Natural killer cell (primary cell): ENCODE measurements at regions not wholly inside any gene's neighbourhood (a gene's known extent, or its start where the extent isn't known, plus 50 kb on each side); places are given as distances from the start of the nearest gene placed in this dataset.

Experiments
- ATAC-seq, 3 donors: fragments of 150-1000 bp in 2 of 3; fragments of 200-7000 bp in 1 of 3; cut with Tn5 transposase; 1 replicate in 1 of 3; 2 replicates in 2 of 3; pipeline ENCODE4 v1.10.0; 2021; ENCODE audit warnings: mild to moderate bottlenecking in 2 of 3, moderate library complexity in 2 of 3
- DNase-seq, 2 donors: peaks; one replicate each; pipeline versions ENCODE4 v3.0.0 to v3.0.0-alpha.2; 2013 to 2021; ENCODE audit warnings: mixed read lengths in 1 of 2
- H3K27ac ChIP-seq: one replicate; pipeline ENCODE4 v1.5.1; 2013; ENCODE audit warnings: mild to moderate bottlenecking, low read length
- H3K27me3 ChIP-seq: one replicate; pipeline ENCODE4 v1.6.1; 2013; ENCODE audit warnings: low read length; ENCODE audit not compliant: control insufficient read depth, insufficient read depth
- H3K36me3 ChIP-seq: one replicate; pipeline ENCODE4 v1.6.1; 2013; ENCODE audit warnings: low read length; ENCODE audit not compliant: control insufficient read depth, insufficient read depth
- H3K4me1 ChIP-seq: one replicate; pipeline ENCODE4 v1.6.1; 2013; ENCODE audit warnings: low read length; ENCODE audit not compliant: control insufficient read depth, insufficient read depth
- H3K4me3 ChIP-seq: one replicate; pipeline ENCODE4 v1.5.1; 2013; ENCODE audit warnings: low read length
- H3K9me3 ChIP-seq: one replicate; pipeline ENCODE4 v1.6.1; 2013; ENCODE audit warnings: low read length; ENCODE audit not compliant: control insufficient read depth, insufficient read depth
- H3K27ac Mint-ChIP-seq, 2 donors: one replicate each; pipeline ENCODE4 v1.8.0; 2022; ENCODE audit warnings: mild to moderate bottlenecking in 2 of 2, mixed read lengths in 2 of 2, moderate library complexity in 1 of 2
- H3K27me3 Mint-ChIP-seq, 2 donors: one replicate each; pipeline ENCODE4 v1.8.0; 2022; ENCODE audit warnings: low read depth in 2 of 2, mixed read lengths in 2 of 2
- H3K36me3 Mint-ChIP-seq: one replicate; pipeline ENCODE4 v1.8.0; 2022; ENCODE audit warnings: mixed read lengths
- H3K4me1 Mint-ChIP-seq, 2 donors: one replicate each; pipeline ENCODE4 v1.8.0; 2022; ENCODE audit warnings: mixed read lengths in 2 of 2
- H3K4me3 Mint-ChIP-seq: one replicate; pipeline ENCODE4 v1.8.0; 2022; ENCODE audit warnings: mild to moderate bottlenecking, moderate library complexity, mixed read lengths
- H3K9me3 Mint-ChIP-seq, 2 donors: one replicate each; pipeline ENCODE4 v1.8.0; 2022; ENCODE audit warnings: mixed read lengths in 2 of 2
- WGBS: methylation state at CpG from one replicate; pipeline ENCODE4 v1.1.7; 2013; ENCODE audit warnings: missing lambda C conversion rate; ENCODE audit not compliant: insufficient coverage; 5-methylcytosine and 5-hydroxymethylcytosine counted together
- intact Hi-C: fragments of 100-400 bp; cut with micrococcal nuclease; formaldehyde crosslinking; loops from one replicate; pipeline ENCODE4 v1.14.2; 2022
- TF ChIP-seq, protein P1 (sequence below): fragments of 200-600 bp; IDR thresholded peaks from one replicate; pipeline ENCODE4 v1.8.0; 2022; ENCODE audit warnings: antibody characterized with exemption

DNA sequence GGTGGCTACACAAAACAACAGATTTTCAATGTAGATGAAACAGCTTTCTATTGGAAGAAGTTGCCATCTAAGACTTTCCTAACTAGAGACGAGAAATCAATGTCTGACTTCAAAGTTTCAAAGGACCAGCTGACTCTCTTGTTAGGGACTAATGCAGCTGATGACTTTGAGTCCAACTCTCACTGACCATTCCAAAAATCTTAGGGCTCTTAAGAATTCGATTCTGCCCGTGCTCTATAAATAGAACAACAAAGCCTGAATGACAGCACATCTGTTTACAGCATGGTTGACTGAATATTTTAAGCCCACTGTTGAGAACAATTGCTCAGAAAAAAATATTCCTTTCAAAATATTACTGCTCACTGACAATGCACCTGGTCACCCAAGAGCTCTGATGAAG lies 202.4 kb upstream of the PRICKLE2 start:
- Histone ChIP-seq H3K9me3 (no peaks in the 10 kb centered on the region), H3K36me3 (no peaks in the 10 kb centered on the region), H3K27me3 (no peaks in the 10 kb centered on the region), H3K4me3 (no peak overlapping the region), H3K27ac (no peak overlapping the region), H3K4me1 (no peaks in the 10 kb centered on the region)
- Mint-ChIP-seq H3K27ac (no peak overlapping the region), H3K36me3 (no peaks in the 10 kb centered on the region), H3K4me3 (no peak overlapping the region), H3K4me1 (no peaks in the 10 kb centered on the region), H3K9me3 (peaks cover 7 to 8% of the 10 kb centered on the region in 2 donors), H3K27me3 (no peaks in the 10 kb centered on the region)
- TF ChIP-seq, protein P1, sequence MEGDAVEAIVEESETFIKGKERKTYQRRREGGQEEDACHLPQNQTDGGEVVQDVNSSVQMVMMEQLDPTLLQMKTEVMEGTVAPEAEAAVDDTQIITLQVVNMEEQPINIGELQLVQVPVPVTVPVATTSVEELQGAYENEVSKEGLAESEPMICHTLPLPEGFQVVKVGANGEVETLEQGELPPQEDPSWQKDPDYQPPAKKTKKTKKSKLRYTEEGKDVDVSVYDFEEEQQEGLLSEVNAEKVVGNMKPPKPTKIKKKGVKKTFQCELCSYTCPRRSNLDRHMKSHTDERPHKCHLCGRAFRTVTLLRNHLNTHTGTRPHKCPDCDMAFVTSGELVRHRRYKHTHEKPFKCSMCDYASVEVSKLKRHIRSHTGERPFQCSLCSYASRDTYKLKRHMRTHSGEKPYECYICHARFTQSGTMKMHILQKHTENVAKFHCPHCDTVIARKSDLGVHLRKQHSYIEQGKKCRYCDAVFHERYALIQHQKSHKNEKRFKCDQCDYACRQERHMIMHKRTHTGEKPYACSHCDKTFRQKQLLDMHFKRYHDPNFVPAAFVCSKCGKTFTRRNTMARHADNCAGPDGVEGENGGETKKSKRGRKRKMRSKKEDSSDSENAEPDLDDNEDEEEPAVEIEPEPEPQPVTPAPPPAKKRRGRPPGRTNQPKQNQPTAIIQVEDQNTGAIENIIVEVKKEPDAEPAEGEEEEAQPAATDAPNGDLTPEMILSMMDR = no peak
- ATAC-seq = no peak
- DNase-seq = no peak
- intact Hi-C loops = no loop called here
- 79% methylated on average over 3 of the region's 3 CpGs for WGBS

DNA sequence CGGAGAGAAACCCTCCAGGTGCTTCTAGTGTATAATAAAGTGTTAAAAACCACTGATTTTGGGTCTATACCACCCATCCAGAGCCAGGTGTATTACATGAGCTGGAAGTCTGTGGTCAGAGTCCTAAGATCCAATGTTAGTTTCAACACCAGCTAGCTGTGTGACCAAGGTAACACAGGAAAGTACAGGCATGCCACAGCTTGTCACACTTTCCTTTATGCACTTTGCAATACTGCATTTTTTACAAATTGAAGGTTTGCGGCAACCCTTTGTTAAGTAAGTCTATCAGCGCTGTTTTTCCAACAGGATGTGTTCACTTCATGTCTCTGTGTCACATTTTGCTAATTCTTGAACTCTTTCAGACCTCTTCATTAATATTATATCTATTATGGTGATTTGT lies 201.3 kb upstream of the PRICKLE2 start:
- Mint-ChIP-seq H3K36me3 (no peaks in the 10 kb centered on the region), H3K4me1 (no peaks in the 10 kb centered on the region), H3K27ac (no peak overlapping the region), H3K27me3 (no peaks in the 10 kb centered on the region), H3K9me3 (peaks cover 5 to 8% of the 10 kb centered on the region in 2 donors), H3K4me3 (no peak overlapping the region)
- Histone ChIP-seq H3K4me3 (no peak overlapping the region), H3K27me3 (no peaks in the 10 kb centered on the region), H3K9me3 (no peaks in the 10 kb centered on the region), H3K4me1 (no peaks in the 10 kb centered on the region), H3K36me3 (no peaks in the 10 kb centered on the region), H3K27ac (no peak overlapping the region)
- DNase-seq = no peak
- intact Hi-C loops = no loop called here
- ATAC-seq = no peak
- WGBS = 79% methylated on average over 3 of the region's 3 CpGs
- TF ChIP-seq, protein P1 = no peak

DNA sequence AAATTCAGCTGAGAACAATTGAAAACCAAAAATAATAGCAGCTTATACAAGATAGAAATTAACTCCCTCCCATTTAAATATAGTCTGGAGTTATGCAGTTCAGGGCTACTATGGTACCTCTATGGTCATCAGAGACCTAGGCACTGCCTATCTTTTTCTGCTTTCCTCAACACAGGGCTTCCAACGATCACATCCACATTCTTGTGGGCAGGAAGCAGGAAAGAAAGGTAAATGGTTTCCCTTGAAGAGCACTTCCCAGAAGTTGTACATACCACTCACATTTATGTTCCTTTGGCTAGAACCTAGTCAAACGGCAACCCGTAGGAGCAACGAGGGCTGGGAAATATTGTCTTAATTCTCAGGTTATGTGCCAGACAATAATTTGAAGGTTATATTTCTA lies 197.7 kb upstream of the PRICKLE2 start:
- Mint-ChIP-seq H3K4me3 (no peak overlapping the region), H3K36me3 (no peaks in the 10 kb centered on the region), H3K9me3 (peaks cover 2 to 4% of the 10 kb centered on the region in 2 donors), H3K27ac (no peak overlapping the region), H3K27me3 (no peaks in the 10 kb centered on the region), H3K4me1 (no peaks in the 10 kb centered on the region)
- TF ChIP-seq, protein P1 = no peak
- Histone ChIP-seq H3K4me1 (no peaks in the 10 kb centered on the region), H3K36me3 (no peaks in the 10 kb centered on the region), H3K4me3 (no peak overlapping the region), H3K9me3 (no peaks in the 10 kb centered on the region), H3K27ac (no peak overlapping the region), H3K27me3 (no peaks in the 10 kb centered on the region)
- intact Hi-C loops = no loop called here
- no peak for ATAC-seq
- 61% methylated on average over 4 of the region's 4 CpGs for WGBS
- DNase-seq = no peak

DNA sequence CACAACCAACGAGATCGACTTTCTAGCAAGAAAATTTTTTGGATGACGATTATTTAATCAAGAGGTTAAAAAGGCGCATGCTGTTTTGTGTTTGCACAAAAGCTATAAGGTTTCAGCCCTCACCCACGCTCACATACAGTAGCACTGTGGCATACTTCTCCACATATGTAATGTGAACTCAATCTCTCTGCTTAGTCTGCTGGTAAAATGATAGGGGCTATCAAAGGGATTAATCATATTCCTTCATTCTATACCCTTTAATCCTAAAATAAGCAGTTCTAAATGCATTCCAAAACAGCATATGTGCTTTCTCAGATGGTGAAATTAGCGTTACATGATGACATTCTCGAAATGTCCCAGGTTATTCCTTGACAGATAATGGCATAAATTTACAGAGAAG lies 196.9 kb upstream of the PRICKLE2 start:
- H3K4me3 ChIP-seq = no peak overlapping the region
- no peaks in the 10 kb centered on the region for H3K36me3 ChIP-seq
- intact Hi-C loops = no loop called here
- Mint-ChIP-seq H3K9me3 (peaks cover 2 to 4% of the 10 kb centered on the region in 2 donors), H3K27me3 (no peaks in the 10 kb centered on the region), H3K27ac (no peak overlapping the region), H3K36me3 (no peaks in the 10 kb centered on the region), H3K4me3 (no peak overlapping the region), H3K4me1 (no peaks in the 10 kb centered on the region)
- H3K4me1 ChIP-seq = no peaks in the 10 kb centered on the region
- TF ChIP-seq, protein P1 = no peak
- DNase-seq = no peak
- WGBS = 86% methylated on average over 5 of the region's 7 CpGs
- H3K27ac ChIP-seq = no peak overlapping the region
- no peak for ATAC-seq
- no peaks in the 10 kb centered on the region for H3K9me3 ChIP-seq
- H3K27me3 ChIP-seq = no peaks in the 10 kb centered on the region
